Stimulated activated CD8-positive, alpha-beta memory T cell treated with anti-CD3 and anti-CD28 coated beads, Interleukin-4, amount 100 ng/mL, for 24 hours (primary cell): ENCODE measurements at regions not wholly inside any gene's neighbourhood (a gene's known extent, or its start where the extent isn't known, plus 50 kb on each side); places are given as distances from the start of the nearest gene placed in this dataset.

Experiments
- DNase-seq: peaks from one replicate; pipeline ENCODE4 v3.0.0-alpha.2; 2020; ENCODE audit warnings: low read depth

- DNase-seq = no peak
Observed at GRCh38 chr17:79192503-79193351, 118.1 kb downstream of the ENGASE start.

- DNase-seq = no peak
Observed at GRCh38 chr17:79191270-79191934, 116.8 kb downstream of the ENGASE start.

GRCh38 chr17:79189305-79189704 lies 114.7 kb downstream of the ENGASE start:
- no peak for DNase-seq

- DNase-seq = no peak
Observed at GRCh38 chr17:79188685-79189084, 114.1 kb downstream of the ENGASE start.

- no peak for DNase-seq
Observed at GRCh38 chr17:79188048-79188447, 113.4 kb downstream of the ENGASE start.

- DNase-seq = no peak
Observed at GRCh38 chr17:79187186-79187585, 112.6 kb downstream of the ENGASE start.

- no peak for DNase-seq
Observed at GRCh38 chr17:79186406-79186805, 111.8 kb downstream of the ENGASE start.

GRCh38 chr17:79185671-79186070 lies 111.0 kb downstream of the ENGASE start:
- DNase-seq = no peak

- no peak for DNase-seq
Observed at GRCh38 chr17:79184219-79184618, 109.6 kb downstream of the ENGASE start.

- DNase-seq = no peak
Observed at GRCh38 chr17:79183293-79184158, 108.9 kb downstream of the ENGASE start.

GRCh38 chr17:79183043-79183292 lies 108.3 kb downstream of the ENGASE start:
- no peak for DNase-seq

GRCh38 chr17:79182176-79183042 lies 107.8 kb downstream of the ENGASE start:
- DNase-seq = no peak

GRCh38 chr17:79180358-79181005 lies 105.9 kb downstream of the ENGASE start:
- DNase-seq = no peak

- DNase-seq = no peak
Observed at GRCh38 chr17:79179334-79179733, 104.7 kb downstream of the ENGASE start.

- DNase-seq = no peak
Observed at GRCh38 chr17:79177877-79178276, 103.3 kb downstream of the ENGASE start.

- no peak for DNase-seq
Observed at GRCh38 chr17:79176792-79177601, 102.4 kb downstream of the ENGASE start.

- DNase-seq = no peak
Observed at GRCh38 chr17:79174905-79175856, 100.6 kb downstream of the ENGASE start.

GRCh38 chr17:79174193-79174765 lies 99.7 kb downstream of the ENGASE start:
- no peak for DNase-seq

GRCh38 chr17:79171188-79171587 lies 96.6 kb downstream of the ENGASE start:
- no peak for DNase-seq
